ENCODE measurements at regions not wholly inside any gene's neighbourhood (a gene's known extent, or its start where the extent isn't known, plus 50 kb on each side); places are given as distances from the start of the nearest gene placed in this dataset.

GRCh38 chr18:42654556-42654955 is 460.9 kb downstream of the RIT2 start:
- no peak for DNase-seq (ENCODE audit: low read depth)
- no peak for TF ChIP-seq CTCF (IDR thresholded peaks at IDR 0.05; ENCODE audit: insufficient read depth, low read depth, low read length, missing control alignments)

GRCh38 chr18:42657551-42657950 is 457.9 kb downstream of the RIT2 start:
- DNase-seq (ENCODE audit: low read depth): no peak
- no peak for TF ChIP-seq CTCF (IDR thresholded peaks at IDR 0.05; ENCODE audit: insufficient read depth, low read depth, low read length, missing control alignments)
- H3K4me3 ChIP-seq (ENCODE audit: low read length): no peak overlapping the region

More at GRCh38 chr18:42654556-42654955, 460.9 kb downstream of the RIT2 start:
- no peak overlapping the region for H3K4me3 ChIP-seq (ENCODE audit: low read length)

- no peak overlapping the region for H3K4me3 ChIP-seq (ENCODE audit: low read length)
- no peak for DNase-seq (ENCODE audit: low read depth)
- TF ChIP-seq CTCF (IDR thresholded peaks at IDR 0.05; ENCODE audit: insufficient read depth, low read depth, low read length, missing control alignments): no peak
These were observed 457.3 kb downstream of the RIT2 start for GRCh38 chr18:42658171-42658570.

GRCh38 chr18:42659187-42659586 is 456.3 kb downstream of the RIT2 start:
- no peak for DNase-seq (ENCODE audit: low read depth)
- no peak overlapping the region for H3K4me3 ChIP-seq (ENCODE audit: low read length)
- no peak for TF ChIP-seq CTCF (IDR thresholded peaks at IDR 0.05; ENCODE audit: insufficient read depth, low read depth, low read length, missing control alignments)

GRCh38 chr18:42670860-42671259 is 444.6 kb downstream of the RIT2 start:
- DNase-seq (ENCODE audit: low read depth): no peak
- TF ChIP-seq CTCF (IDR thresholded peaks at IDR 0.05; ENCODE audit: insufficient read depth, low read depth, low read length, missing control alignments): no peak
- H3K4me3 ChIP-seq (ENCODE audit: low read length): no peak overlapping the region

- TF ChIP-seq CTCF (IDR thresholded peaks at IDR 0.05; ENCODE audit: insufficient read depth, low read depth, low read length, missing control alignments): no peak
These were observed 439.7 kb downstream of the RIT2 start for GRCh38 chr18:42675810-42676209.

GRCh38 chr18:42683094-42683493 is 432.4 kb downstream of the RIT2 start:
- TF ChIP-seq CTCF (IDR thresholded peaks at IDR 0.05; ENCODE audit: insufficient read depth, low read depth, low read length, missing control alignments): no peak
- no peak for DNase-seq (ENCODE audit: low read depth)
- H3K4me3 ChIP-seq (ENCODE audit: low read length): no peak overlapping the region

More at GRCh38 chr18:42675810-42676209, 439.7 kb downstream of the RIT2 start:
- H3K4me3 ChIP-seq (ENCODE audit: low read length): no peak overlapping the region
- DNase-seq (ENCODE audit: low read depth): no peak
